AG09309 (cell line): ENCODE measurements at regions not wholly inside any gene's neighbourhood (a gene's known extent, or its start where the extent isn't known, plus 50 kb on each side); places are given as distances from the start of the nearest gene placed in this dataset.
A peak's percentile ranks its signal among the peaks of the same experiment; 100 is the strongest.

Experiments
- DNase-seq: peaks from one replicate; pipeline ENCODE4 v3.0.0-alpha.2; 2010; ENCODE audit warnings: low read depth
- H3K4me3 ChIP-seq: 2 replicates; pipeline ENCODE4 v1.5.1; 2011; ENCODE audit warnings: mild to moderate bottlenecking, low read depth, low read length, moderate library complexity; ENCODE audit not compliant: control insufficient read depth
- TF ChIP-seq, protein P1 (sequence below): IDR thresholded peaks from 2 replicates; pipeline ENCODE4 v1.5.1; 2011; ENCODE audit warnings: mild to moderate bottlenecking, low read depth, low read length, inconsistent platforms; ENCODE audit not compliant: insufficient read depth, control insufficient read depth; ENCODE audit errors: missing control alignments

DNA sequence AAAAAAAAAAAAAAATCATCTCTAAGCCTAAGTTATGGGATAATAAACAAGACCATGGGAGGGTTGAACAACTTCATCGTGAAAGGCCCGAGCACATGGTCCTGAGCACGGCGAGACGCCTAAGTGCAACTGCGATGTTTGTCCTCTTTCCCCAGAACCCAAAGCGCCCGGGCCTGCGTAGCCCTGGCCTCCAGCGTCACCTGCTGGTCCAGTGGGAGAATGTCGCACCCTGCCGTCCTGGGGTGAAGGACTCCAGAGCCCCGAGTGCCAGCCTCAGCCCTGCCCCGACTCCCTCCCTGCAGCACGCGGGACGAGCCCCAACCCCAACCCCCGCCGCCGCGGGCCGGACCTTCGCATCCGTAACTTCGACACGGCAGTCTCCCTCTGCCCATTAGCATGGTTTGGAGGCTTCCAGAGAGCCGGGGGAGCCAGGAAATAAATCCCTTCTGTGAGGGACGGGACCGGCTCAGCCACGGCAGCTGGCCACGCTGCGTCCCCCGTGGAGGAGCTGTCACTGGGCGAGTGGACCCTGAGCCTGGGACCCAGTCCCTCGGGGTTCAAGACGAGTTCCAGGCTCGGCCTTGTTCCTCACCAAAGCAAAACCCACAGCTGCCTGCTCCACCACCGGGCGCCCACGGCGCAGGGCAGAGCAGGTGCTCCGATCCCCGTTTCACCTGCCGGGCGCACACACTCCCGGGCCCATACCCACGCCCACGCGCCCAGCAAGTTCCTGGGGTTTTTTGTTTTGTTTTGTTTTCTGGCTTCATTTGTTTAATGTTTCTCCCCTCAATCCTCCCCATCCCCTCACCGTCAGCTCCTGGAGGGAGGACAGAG is 132.5 kb upstream of the HAND1 start:
- DNase-seq: no peak
- H3K4me3 ChIP-seq: peak overlapping the region; percentile 29
- TF ChIP-seq, protein P1, sequence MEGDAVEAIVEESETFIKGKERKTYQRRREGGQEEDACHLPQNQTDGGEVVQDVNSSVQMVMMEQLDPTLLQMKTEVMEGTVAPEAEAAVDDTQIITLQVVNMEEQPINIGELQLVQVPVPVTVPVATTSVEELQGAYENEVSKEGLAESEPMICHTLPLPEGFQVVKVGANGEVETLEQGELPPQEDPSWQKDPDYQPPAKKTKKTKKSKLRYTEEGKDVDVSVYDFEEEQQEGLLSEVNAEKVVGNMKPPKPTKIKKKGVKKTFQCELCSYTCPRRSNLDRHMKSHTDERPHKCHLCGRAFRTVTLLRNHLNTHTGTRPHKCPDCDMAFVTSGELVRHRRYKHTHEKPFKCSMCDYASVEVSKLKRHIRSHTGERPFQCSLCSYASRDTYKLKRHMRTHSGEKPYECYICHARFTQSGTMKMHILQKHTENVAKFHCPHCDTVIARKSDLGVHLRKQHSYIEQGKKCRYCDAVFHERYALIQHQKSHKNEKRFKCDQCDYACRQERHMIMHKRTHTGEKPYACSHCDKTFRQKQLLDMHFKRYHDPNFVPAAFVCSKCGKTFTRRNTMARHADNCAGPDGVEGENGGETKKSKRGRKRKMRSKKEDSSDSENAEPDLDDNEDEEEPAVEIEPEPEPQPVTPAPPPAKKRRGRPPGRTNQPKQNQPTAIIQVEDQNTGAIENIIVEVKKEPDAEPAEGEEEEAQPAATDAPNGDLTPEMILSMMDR: peak; percentile 95

DNA sequence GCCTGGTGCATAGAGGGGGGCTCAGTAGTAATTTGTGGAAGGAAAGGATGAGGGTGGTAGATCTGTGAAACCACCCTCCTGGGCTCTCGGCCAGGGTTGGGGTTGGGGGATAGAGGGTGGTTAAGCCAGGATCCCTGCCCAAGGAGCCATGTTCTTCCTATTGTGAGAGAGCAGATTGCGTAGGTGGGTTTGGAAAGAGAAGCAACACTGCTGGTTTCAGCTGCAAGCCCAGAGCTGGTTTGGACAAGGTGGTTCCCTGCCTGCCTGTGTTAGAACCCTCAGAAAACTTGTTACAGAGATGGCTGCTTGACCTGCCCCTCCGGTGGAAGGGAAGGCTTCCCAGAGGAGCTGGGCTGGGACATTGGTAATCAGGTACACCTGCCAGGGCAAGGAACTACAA is 131.2 kb upstream of the HAND1 start:
- DNase-seq: no peak
- H3K4me3 ChIP-seq: no peak overlapping the region
- TF ChIP-seq, protein P1: no peak

DNA sequence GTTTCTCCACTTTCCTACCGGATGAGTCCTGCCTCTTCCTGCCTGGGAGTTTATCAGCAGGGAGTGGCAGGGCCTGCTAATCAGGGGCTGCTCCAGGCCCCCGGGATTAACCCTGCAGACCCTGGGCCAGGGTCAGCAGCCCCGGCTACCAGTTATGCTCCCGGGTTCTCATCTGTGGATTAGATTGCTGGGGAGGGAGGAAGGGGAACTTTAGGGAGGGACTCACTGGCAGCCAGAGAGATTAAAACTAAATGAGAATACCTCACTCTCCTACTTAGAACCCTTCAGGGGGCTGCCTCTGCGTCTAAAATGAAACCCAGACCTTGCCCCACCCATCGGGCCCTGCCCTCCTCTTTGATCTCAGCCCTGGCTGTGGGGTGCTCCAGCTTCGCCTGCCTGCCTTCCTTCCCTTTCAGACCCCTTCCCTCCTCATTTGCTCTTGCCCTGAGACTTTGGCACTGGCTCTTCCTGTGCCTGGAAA is 130.5 kb upstream of the HAND1 start:
- H3K4me3 ChIP-seq: no peak overlapping the region
- TF ChIP-seq, protein P1: no peak
- DNase-seq: no peak

DNA sequence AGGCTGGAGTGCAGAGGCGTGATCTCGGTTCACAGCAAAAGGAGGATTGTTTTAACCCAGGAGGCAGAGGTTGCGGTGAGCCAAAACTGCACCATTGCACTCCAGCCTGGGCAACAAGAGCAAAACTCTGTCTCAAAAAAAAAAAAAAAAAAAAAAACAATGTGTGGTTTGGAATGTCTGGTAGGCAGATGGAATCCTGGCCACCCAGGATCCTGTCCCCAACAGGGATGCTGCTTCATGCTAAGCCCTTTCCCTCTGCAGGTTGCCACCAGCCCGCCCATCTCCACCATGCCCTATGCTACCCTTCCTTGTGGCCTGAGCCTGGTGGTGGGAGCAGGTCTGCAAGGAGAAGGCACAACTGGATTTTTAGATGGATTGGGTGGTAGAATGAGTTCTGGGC is 129.7 kb upstream of the HAND1 start:
- DNase-seq: no peak
- TF ChIP-seq, protein P1: no peak
- no peak overlapping the region for H3K4me3 ChIP-seq

DNA sequence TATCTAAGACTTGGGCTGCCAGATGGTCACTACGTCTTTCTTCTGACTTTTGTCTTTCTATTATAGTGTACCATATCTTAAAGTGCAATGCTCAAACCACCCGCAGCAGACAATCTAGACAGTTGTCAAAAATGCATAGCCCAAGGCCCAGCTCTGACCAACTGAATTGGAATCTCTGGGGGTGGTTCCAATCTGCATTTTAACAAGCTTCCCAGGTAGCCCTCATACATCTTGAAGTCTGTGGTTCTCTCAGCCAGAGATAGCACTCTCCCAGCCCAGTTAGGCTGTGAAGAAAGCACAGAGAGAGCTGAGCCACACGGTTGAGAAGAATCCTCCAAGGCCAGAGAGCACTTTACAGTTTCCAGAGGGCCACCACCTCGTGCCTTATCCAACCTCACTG is 128.2 kb upstream of the HAND1 start:
- no peak overlapping the region for H3K4me3 ChIP-seq
- no peak for DNase-seq
- TF ChIP-seq, protein P1: no peak

DNA sequence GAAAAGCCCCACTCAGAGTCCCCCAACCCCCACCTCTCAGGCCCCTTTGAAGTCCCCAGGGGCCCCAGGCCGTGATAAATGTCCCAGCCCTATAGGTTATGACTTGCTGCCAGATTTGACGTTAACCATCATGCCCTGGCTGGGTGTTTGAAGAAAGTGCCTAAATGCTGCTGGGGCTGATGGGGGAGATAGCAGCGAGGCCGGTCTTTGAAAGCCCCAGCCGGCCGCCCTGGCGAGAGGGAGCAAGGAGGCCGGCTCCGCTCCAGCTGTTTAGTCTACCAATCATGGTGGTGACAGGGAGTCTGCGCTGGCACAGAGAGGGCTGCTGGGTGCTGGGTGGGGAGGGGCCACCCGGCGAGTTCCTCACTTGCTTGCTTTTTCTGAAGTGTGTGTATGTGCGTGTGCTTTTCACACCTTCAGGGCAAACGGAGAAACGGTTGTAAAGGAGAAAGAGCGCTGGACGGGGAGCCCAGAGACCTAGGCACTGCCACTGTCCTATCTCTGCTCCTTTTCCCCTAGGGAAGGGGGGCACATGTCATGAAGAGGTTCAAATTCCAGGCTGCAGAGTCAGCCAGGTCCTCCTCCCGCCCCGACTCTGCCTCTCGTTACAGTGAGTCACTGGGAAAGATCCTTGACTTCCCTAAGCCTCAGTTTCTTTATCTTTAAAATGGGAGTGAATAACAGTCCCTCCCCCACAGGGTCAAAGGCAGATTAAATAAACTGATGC is 126.1 kb upstream of the HAND1 start:
- TF ChIP-seq, protein P1: no peak
- no peak overlapping the region for H3K4me3 ChIP-seq
- no peak for DNase-seq
